ENCODE measurements at regions not wholly inside any gene's neighbourhood (a gene's known extent, or its start where the extent isn't known, plus 50 kb on each side); places are given as distances from the start of the nearest gene placed in this dataset.
A peak's percentile ranks its signal among the peaks of the same experiment; 100 is the strongest.
"Not testable (repeated sequence)": the region's sequence is repeated elsewhere in the genome, so short reads cannot be mapped to it uniquely, and the experiment has no call there.

GRCh38 chr17:68759002-68759342 is 157.8 kb upstream of the FAM20A start:
- Histone ChIP-seq H3K9me3 (no peaks in the 10 kb centered on the region), H3K27me3 (no peaks in the 10 kb centered on the region), H3K27ac (peak overlapping the region in 4 of 5 donors; percentile 80 to 89 (median 83)), H3K36me3 (no peaks in the 10 kb centered on the region), H3K4me1 (peaks cover 0 to 16% (median 12%) of the 10 kb centered on the region in 4 donors), H3K4me3 (peak overlapping the region in 1 of 4 donors; percentile 33)
- 21 to 65% (median 39%) methylated on average over 6 of the region's 6 CpGs for WGBS, 5 donors
- DNase-seq: no peak
- TF ChIP-seq, protein P1, sequence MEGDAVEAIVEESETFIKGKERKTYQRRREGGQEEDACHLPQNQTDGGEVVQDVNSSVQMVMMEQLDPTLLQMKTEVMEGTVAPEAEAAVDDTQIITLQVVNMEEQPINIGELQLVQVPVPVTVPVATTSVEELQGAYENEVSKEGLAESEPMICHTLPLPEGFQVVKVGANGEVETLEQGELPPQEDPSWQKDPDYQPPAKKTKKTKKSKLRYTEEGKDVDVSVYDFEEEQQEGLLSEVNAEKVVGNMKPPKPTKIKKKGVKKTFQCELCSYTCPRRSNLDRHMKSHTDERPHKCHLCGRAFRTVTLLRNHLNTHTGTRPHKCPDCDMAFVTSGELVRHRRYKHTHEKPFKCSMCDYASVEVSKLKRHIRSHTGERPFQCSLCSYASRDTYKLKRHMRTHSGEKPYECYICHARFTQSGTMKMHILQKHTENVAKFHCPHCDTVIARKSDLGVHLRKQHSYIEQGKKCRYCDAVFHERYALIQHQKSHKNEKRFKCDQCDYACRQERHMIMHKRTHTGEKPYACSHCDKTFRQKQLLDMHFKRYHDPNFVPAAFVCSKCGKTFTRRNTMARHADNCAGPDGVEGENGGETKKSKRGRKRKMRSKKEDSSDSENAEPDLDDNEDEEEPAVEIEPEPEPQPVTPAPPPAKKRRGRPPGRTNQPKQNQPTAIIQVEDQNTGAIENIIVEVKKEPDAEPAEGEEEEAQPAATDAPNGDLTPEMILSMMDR (IDR thresholded peaks at IDR 0.05): no peak
- TF ChIP-seq POLR2AphosphoS5 (IDR thresholded peaks at IDR 0.05) (no peak), POLR2A (IDR thresholded peaks at IDR 0.05) (no peak), EP300 (IDR thresholded peaks at IDR 0.05) (no peak)
- intact Hi-C loops (cut with DNase I; ENCODE audit: low total_unique reads): no loop called here

DNA sequence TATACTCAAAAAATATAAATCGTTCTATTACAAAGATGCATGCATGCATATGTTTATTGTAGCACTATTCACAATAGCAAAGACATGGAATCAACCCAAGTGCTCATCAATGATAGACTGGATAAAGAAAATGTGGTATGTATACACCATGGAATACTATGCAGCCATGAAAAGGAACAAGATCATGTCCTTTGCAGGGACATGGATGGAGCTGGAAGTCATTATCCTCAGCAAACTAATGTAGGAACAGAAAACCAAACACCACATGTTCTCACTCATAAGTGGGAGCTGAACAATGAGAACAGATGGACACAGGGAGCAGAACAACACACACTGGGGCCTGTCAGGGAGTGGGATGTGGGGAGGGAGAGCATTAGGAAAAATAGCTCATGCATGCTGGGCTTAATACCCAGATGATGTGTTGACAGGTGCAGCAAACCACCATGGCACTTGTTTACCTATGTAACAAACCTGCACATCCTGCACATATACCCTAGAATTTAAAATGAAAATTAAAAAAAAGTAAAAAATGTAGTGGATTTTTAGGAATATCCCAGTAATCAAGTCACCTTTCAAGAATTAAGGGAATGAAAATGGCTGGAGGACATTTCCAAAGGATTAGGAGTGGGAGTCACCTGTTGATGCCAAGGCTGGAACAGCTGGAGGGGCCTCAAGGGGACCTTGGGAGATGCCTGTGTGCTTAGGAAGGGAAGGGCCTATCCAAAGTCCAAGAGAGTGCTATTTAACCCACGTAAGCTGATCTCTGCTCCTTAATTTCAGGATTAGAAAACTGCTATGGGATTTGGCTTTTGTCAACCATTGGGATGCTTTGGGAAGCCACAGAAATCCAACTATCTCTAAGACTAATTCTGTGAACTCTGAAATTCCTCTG is 156.9 kb upstream of the FAM20A start:
- peak overlapping the region in 3 of 5 donors; percentile 80 to 85 (median 81) for H3K27ac ChIP-seq
- 84 to 96% (median 92%) methylated on average over 2 of the region's 2 CpGs for WGBS, 5 donors
- intact Hi-C loops (cut with DNase I; ENCODE audit: low total_unique reads); H3K36me3 ChIP-seq; H3K9me3 ChIP-seq; DNase-seq; H3K4me3 ChIP-seq; H3K27me3 ChIP-seq: not testable (repeated sequence)
- peaks cover 0 to 16% (median 12%) of the 10 kb centered on the region in 4 donors for H3K4me1 ChIP-seq

- Histone ChIP-seq H3K4me1 (peaks cover 0 to 8% (median 4%) of the 10 kb centered on the region in 4 donors), H3K4me3 (no peak overlapping the region), H3K9me3 (no peaks in the 10 kb centered on the region), H3K36me3 (no peaks in the 10 kb centered on the region), H3K27ac (no peak overlapping the region), H3K27me3 (no peaks in the 10 kb centered on the region)
- no peak for DNase-seq
- TF ChIP-seq POLR2A (IDR thresholded peaks at IDR 0.05) (no peak), POLR2AphosphoS5 (IDR thresholded peaks at IDR 0.05) (no peak), EP300 (IDR thresholded peaks at IDR 0.05) (no peak)
- TF ChIP-seq, protein P1 (IDR thresholded peaks at IDR 0.05): no peak
- 84 to 96% (median 92%) methylated on average over 9 of the region's 9 CpGs for WGBS, 5 donors
- intact Hi-C loops (cut with DNase I; ENCODE audit: low total_unique reads): no loop called here
Measured at GRCh38 chr17:68753985-68754769, 153.0 kb upstream of the FAM20A start.

DNA sequence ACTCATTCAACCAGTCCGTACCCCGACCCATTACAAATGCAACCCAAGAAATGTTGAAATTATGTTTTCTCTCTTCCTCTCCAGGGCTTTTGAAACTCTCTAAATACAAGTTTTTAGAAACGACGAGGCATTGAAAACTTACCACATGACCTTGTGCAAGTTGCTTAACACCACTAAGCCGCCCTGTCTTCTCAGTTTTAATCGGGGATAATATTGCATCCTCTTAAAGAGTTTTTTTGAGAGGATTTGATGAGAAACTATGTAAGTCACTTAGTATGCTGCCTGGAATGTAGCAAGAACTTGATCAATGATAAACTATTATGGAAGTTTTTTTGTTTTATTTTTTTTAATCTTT is 149.0 kb upstream of the FAM20A start:
- intact Hi-C loops (cut with DNase I; ENCODE audit: low total_unique reads): no loop called here
- H3K4me1 ChIP-seq: no peaks in the 10 kb centered on the region
- 76 to 87% (median 82%) methylated on average over 6 of the region's 6 CpGs for WGBS, 5 donors
- H3K27me3 ChIP-seq: no peaks in the 10 kb centered on the region
- H3K4me3 ChIP-seq: no peak overlapping the region
- H3K36me3 ChIP-seq: no peaks in the 10 kb centered on the region
- TF ChIP-seq EP300 (IDR thresholded peaks at IDR 0.05): no peak
- TF ChIP-seq POLR2AphosphoS5 (IDR thresholded peaks at IDR 0.05): no peak
- no peak for TF ChIP-seq POLR2A (IDR thresholded peaks at IDR 0.05)
- TF ChIP-seq, protein P1 (IDR thresholded peaks at IDR 0.05): no peak
- DNase-seq: no peak
- H3K9me3 ChIP-seq: peaks cover 1 to 7% (median 6%) of the 10 kb centered on the region in 4 donors
- peak overlapping the region in 2 of 5 donors; percentile 6 to 44 for H3K27ac ChIP-seq

Measured in stomach (tissue), 8 donors.